ENCODE measurements at regions not wholly inside any gene's neighbourhood (a gene's known extent, or its start where the extent isn't known, plus 50 kb on each side); places are given as distances from the start of the nearest gene placed in this dataset.

- TF ChIP-seq TARDBP (IDR thresholded peaks at IDR 0.05) (no peak), FOXA1 (IDR thresholded peaks at IDR 0.05) (no peak), SP1 (IDR thresholded peaks at IDR 0.05) (no peak), NFRKB (IDR thresholded peaks at IDR 0.05) (no peak), ARNT (IDR thresholded peaks at IDR 0.05) (no peak), FOXK2 (IDR thresholded peaks at IDR 0.05) (no peak), SUZ12 (IDR thresholded peaks at IDR 0.05) (no peak), L3MBTL2 (conservative IDR thresholded peaks at IDR 0.05) (no peak), PKNOX1 (IDR thresholded peaks at IDR 0.05) (no peak), CTBP1 (IDR thresholded peaks at IDR 0.05; ENCODE audit: borderline replicate concordance) (no peak), HDGF (IDR thresholded peaks at IDR 0.05; ENCODE audit: borderline replicate concordance) (no peak)
Observed at GRCh38 chr3:40780925-40781406, 256.2 kb downstream of the ZNF621 start.
